ENCODE measurements at regions not wholly inside any gene's neighbourhood (a gene's known extent, or its start where the extent isn't known, plus 50 kb on each side); places are given as distances from the start of the nearest gene placed in this dataset.

GRCh38 chr2:225737556-225737955 is 338.0 kb downstream of the NYAP2 start:
- DNase-seq (ENCODE audit: low read depth, low spot score) = no peak

GRCh38 chr2:225735844-225736243 is 336.3 kb downstream of the NYAP2 start:
- in situ Hi-C loops (cut with HindIII; ENCODE audit: low pct_unique_long_range_greater_than_20kb, low sequenced_read_pairs) = no loop called here
- no peak for DNase-seq (ENCODE audit: low read depth, low spot score)

More at GRCh38 chr2:225737556-225737955, 338.0 kb downstream of the NYAP2 start:
- in situ Hi-C loops (cut with HindIII; ENCODE audit: low pct_unique_long_range_greater_than_20kb, low sequenced_read_pairs) = no loop called here

- DNase-seq (ENCODE audit: low read depth, low spot score) = no peak
- in situ Hi-C loops (cut with HindIII; ENCODE audit: low pct_unique_long_range_greater_than_20kb, low sequenced_read_pairs) = no loop called here
Observed at GRCh38 chr2:225725726-225726125, 326.2 kb downstream of the NYAP2 start.

Small RNAs in the stretch of these regions (small RNA-seq; reads per million reads assigned to genes)
- 0 reads per million in 2 experiments for gene AC068138.1
- gene MIR5702 = 0 reads per million in 2 experiments

Measured in SK-MEL-5 (cell line).